CD14-positive monocyte (primary cell): ENCODE measurements at regions not wholly inside any gene's neighbourhood (a gene's known extent, or its start where the extent isn't known, plus 50 kb on each side); places are given as distances from the start of the nearest gene placed in this dataset.

Source experiments
- DNase-seq, 3 donors: peaks; one replicate each; pipeline ENCODE4 v3.0.0-alpha.2; 2011 to 2022
- H2AFZ ChIP-seq: 2 replicates; pipeline ENCODE4 v1.6.0; 2012; ENCODE audit warnings: mild to moderate bottlenecking, low read depth, low read length, inconsistent platforms; ENCODE audit not compliant: insufficient read depth, poor library complexity, severe bottlenecking
- H3K27ac ChIP-seq, 2 donors: 1 replicate in 1 of 2; 2 replicates in 1 of 2; pipeline ENCODE4 v1.5.1; 2012 to 2013; ENCODE audit warnings: low read length in 2 of 2, control low read depth in 1 of 2, inconsistent platforms in 1 of 2, low read depth in 1 of 2, mild to moderate bottlenecking in 1 of 2
- H3K27me3 ChIP-seq, 2 donors: one replicate each; pipeline versions ENCODE4 v1.6.0 to v1.6.1; 2011 to 2013; ENCODE audit warnings: low read length in 2 of 2; ENCODE audit not compliant: control insufficient read depth in 2 of 2, insufficient read depth in 2 of 2
- H3K36me3 ChIP-seq, 2 donors: replicated peaks in 1 of 2; 1 replicate in 1 of 2; 2 replicates in 1 of 2; pipeline versions ENCODE4 v1.5.1 to v1.6.1; 2012 to 2013; ENCODE audit warnings: low read length in 2 of 2, control low read depth in 1 of 2, inconsistent platforms in 1 of 2, mild to moderate bottlenecking in 1 of 2; ENCODE audit not compliant: insufficient read depth in 2 of 2, control insufficient read depth in 1 of 2
- H3K4me1 ChIP-seq, 2 donors: 1 replicate in 1 of 2; 2 replicates in 1 of 2; pipeline versions ENCODE4 v1.5.1 to v1.6.1; 2012 to 2013; ENCODE audit warnings: low read length in 2 of 2, control low read depth in 1 of 2, inconsistent platforms in 1 of 2, mild to moderate bottlenecking in 1 of 2, moderate library complexity in 1 of 2; ENCODE audit not compliant: insufficient read depth in 2 of 2, control insufficient read depth in 1 of 2
- H3K4me2 ChIP-seq: replicated peaks from 2 replicates; pipeline ENCODE3; 2012; ENCODE audit warnings: low read length, moderate library complexity, mild to moderate bottlenecking; ENCODE audit not compliant: poor library complexity, severe bottlenecking; ENCODE audit errors: extremely low read depth
- H3K4me3 ChIP-seq, 3 experiments: fragments of 200-600 bp in 1 of 3; sonication (generic) in 1 of 3; replicated peaks in 1 of 3; 1 replicate in 2 of 3; 2 replicates in 1 of 3; pipeline ENCODE4 v1.5.1; 2011 to 2013; ENCODE audit warnings: low read length in 3 of 3, mild to moderate bottlenecking in 3 of 3, control low read depth in 2 of 3, low read depth in 2 of 3, inconsistent platforms in 1 of 3, moderate library complexity in 1 of 3
- H3K79me2 ChIP-seq: 2 replicates; pipeline ENCODE4 v1.6.0; 2012; ENCODE audit warnings: mild to moderate bottlenecking, control low read depth, inconsistent platforms, low read length, moderate library complexity; ENCODE audit not compliant: insufficient read depth
- H3K9ac ChIP-seq: 2 replicates; pipeline ENCODE4 v1.6.0; 2017; ENCODE audit warnings: low read length, mild to moderate bottlenecking; ENCODE audit not compliant: insufficient read depth, poor library complexity, severe bottlenecking
- H3K9me3 ChIP-seq, 2 donors: replicated peaks in 1 of 2; 1 replicate in 1 of 2; 2 replicates in 1 of 2; pipeline versions ENCODE4 v1.5.1 to v1.6.1; 2012 to 2013; ENCODE audit warnings: low read length in 2 of 2, control low read depth in 1 of 2; ENCODE audit not compliant: control insufficient read depth in 1 of 2, insufficient read depth in 1 of 2
- H4K20me1 ChIP-seq: 2 replicates; pipeline ENCODE4 v1.6.0; 2012; ENCODE audit warnings: mild to moderate bottlenecking, low read length, control low read depth, moderate library complexity; ENCODE audit not compliant: insufficient read depth
- H3K27ac Mint-ChIP-seq, 7 donors: one replicate each; pipeline ENCODE4 v1.8.0; 2020; ENCODE audit warnings: mild to moderate bottlenecking in 7 of 7, mixed read lengths in 7 of 7, moderate library complexity in 6 of 7, inconsistent platforms in 2 of 7
- H3K27me3 Mint-ChIP-seq, 3 donors: one replicate each; pipeline ENCODE4 v1.8.0; 2021 to 2022; ENCODE audit warnings: low read depth in 3 of 3, mild to moderate bottlenecking in 3 of 3, mixed read lengths in 3 of 3, moderate library complexity in 3 of 3, inconsistent platforms in 1 of 3
- H3K36me3 Mint-ChIP-seq, 2 donors: one replicate each; pipeline ENCODE4 v1.8.0; 2020; ENCODE audit warnings: mixed read lengths in 2 of 2, inconsistent platforms in 1 of 2, mild to moderate bottlenecking in 1 of 2
- H3K4me1 Mint-ChIP-seq: one replicate; pipeline ENCODE4 v1.8.0; 2020; ENCODE audit warnings: mild to moderate bottlenecking, mixed read lengths
- H3K4me3 Mint-ChIP-seq, 2 donors: one replicate each; pipeline ENCODE4 v1.8.0; 2020; ENCODE audit warnings: mild to moderate bottlenecking in 2 of 2, mixed read lengths in 2 of 2, moderate library complexity in 1 of 2
- H3K9me3 Mint-ChIP-seq, 7 donors: one replicate each; pipeline ENCODE4 v1.8.0; 2020 to 2022; ENCODE audit warnings: mixed read lengths in 7 of 7, mild to moderate bottlenecking in 6 of 7, moderate library complexity in 6 of 7, inconsistent platforms in 2 of 7
- WGBS: methylation state at CpG from one replicate; pipeline ENCODE4 v1.1.5; 2013; ENCODE audit warnings: missing lambda C conversion rate; ENCODE audit not compliant: insufficient coverage; 5-methylcytosine and 5-hydroxymethylcytosine counted together
- intact Hi-C, 2 donors: fragments of 100-400 bp; cut with micrococcal nuclease; formaldehyde crosslinking; loops; one replicate each; pipeline versions ENCODE4 v1.15.0 to v1.15.1; 2023
- TF ChIP-seq, protein P1 (sequence below): fragments of 200-600 bp; IDR thresholded peaks from one replicate; pipeline ENCODE4 v1.8.0; 2022; ENCODE audit warnings: antibody characterized with exemption, mild to moderate bottlenecking

DNA sequence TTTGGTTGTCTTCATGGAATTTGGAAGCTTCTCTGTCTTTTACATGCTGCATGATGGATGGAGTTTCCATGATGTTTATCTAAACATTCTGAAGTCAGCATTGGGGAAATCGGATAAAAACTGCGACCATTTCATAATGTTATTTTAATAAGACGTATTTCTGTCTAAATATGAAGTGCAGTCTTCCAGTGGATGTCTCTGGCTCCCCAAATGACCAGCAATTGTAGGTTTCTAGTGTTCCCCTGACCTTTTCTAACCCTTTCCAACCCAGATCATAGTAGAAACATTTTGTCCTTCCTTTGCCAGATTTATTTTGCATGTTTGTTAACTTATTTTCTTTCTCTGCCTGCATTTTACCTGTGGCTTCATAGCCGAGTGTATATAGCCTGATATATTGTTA, 559.3 kb downstream of the ADCYAP1 start:
- Histone ChIP-seq H4K20me1 (no peaks in the 10 kb centered on the region), H2AFZ (no peak overlapping the region), H3K4me1 (no peaks in the 10 kb centered on the region), H3K27ac (no peak overlapping the region), H3K9me3 (no peaks in the 10 kb centered on the region), H3K9ac (no peak overlapping the region), H3K4me3 (no peak overlapping the region), H3K27me3 (no peaks in the 10 kb centered on the region), H3K36me3 (no peaks in the 10 kb centered on the region), H3K4me2 (no peak overlapping the region), H3K79me2 (no peaks in the 10 kb centered on the region)
- Mint-ChIP-seq H3K27me3 (no peaks in the 10 kb centered on the region), H3K27ac (no peak overlapping the region), H3K4me3 (no peak overlapping the region), H3K36me3 (no peaks in the 10 kb centered on the region), H3K4me1 (no peaks in the 10 kb centered on the region), H3K9me3 (peaks cover 0 to 3% (median 3%) of the 10 kb centered on the region in 7 donors)
- DNase-seq = no peak
- intact Hi-C loops = no loop called here
- WGBS = no CpG with 5 or more reads among the region's 4 CpGs
- TF ChIP-seq, protein P1, sequence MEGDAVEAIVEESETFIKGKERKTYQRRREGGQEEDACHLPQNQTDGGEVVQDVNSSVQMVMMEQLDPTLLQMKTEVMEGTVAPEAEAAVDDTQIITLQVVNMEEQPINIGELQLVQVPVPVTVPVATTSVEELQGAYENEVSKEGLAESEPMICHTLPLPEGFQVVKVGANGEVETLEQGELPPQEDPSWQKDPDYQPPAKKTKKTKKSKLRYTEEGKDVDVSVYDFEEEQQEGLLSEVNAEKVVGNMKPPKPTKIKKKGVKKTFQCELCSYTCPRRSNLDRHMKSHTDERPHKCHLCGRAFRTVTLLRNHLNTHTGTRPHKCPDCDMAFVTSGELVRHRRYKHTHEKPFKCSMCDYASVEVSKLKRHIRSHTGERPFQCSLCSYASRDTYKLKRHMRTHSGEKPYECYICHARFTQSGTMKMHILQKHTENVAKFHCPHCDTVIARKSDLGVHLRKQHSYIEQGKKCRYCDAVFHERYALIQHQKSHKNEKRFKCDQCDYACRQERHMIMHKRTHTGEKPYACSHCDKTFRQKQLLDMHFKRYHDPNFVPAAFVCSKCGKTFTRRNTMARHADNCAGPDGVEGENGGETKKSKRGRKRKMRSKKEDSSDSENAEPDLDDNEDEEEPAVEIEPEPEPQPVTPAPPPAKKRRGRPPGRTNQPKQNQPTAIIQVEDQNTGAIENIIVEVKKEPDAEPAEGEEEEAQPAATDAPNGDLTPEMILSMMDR = no peak

DNA sequence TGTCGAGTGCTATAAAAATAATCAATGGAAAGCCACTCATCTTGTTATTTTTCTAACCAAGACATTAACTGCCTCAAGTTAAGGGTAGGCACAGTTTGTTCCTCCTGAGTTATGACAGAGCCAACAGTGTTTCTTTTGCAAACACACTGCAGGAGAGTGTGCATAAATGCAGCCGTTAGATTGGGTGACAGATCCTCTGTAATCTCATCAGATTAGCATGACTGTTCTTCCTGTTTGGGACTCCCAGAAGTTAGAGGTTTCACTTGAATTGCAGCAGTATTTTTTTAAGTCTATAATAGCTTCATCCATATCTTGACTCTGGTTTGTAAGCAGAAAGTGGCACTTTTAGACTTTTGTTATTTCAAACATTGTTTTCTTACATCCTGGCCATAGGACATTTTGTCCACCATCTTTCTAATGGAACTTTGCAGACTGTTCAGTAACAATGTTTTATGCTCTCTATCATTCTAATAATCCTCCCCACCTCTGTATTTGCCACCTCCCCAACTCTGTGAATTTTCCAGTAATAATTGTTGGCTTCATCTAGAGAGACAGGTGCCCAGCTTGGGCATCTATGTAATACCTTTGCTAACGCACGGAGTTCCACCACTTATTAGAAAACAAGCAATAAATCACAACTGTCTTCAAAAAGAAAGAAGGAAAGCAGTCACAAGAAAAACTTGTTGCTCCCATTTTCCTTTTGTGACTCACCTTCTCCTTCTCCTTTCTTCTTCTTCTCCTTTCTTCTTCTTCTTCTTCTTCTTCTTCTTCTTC, 560.0 kb downstream of the ADCYAP1 start:
- H3K27ac ChIP-seq = no peak overlapping the region
- WGBS = 44% methylated on average over 3 of the region's 4 CpGs
- TF ChIP-seq, protein P1 = no peak
- peaks cover 0 to 4% (median 3%) of the 10 kb centered on the region in 7 donors for H3K9me3 Mint-ChIP-seq
- no peaks in the 10 kb centered on the region for H3K79me2 ChIP-seq
- no peaks in the 10 kb centered on the region for H3K9me3 ChIP-seq
- no peaks in the 10 kb centered on the region for H3K27me3 ChIP-seq
- no peaks in the 10 kb centered on the region for H3K4me1 ChIP-seq
- intact Hi-C loops = no loop called here
- H3K27ac Mint-ChIP-seq = no peak overlapping the region
- no peak overlapping the region for H3K9ac ChIP-seq
- no peak overlapping the region for H3K4me3 ChIP-seq
- H3K27me3 Mint-ChIP-seq = no peaks in the 10 kb centered on the region
- no peaks in the 10 kb centered on the region for H3K36me3 ChIP-seq
- no peak overlapping the region for H3K4me3 Mint-ChIP-seq
- no peak overlapping the region for H3K4me2 ChIP-seq
- H3K4me1 Mint-ChIP-seq = no peaks in the 10 kb centered on the region
- H4K20me1 ChIP-seq = no peaks in the 10 kb centered on the region
- H3K36me3 Mint-ChIP-seq = no peaks in the 10 kb centered on the region
- no peak for DNase-seq
- H2AFZ ChIP-seq = no peak overlapping the region
